Thymus (tissue), 11 donors: ENCODE measurements at regions not wholly inside any gene's neighbourhood (a gene's known extent, or its start where the extent isn't known, plus 50 kb on each side); places are given as distances from the start of the nearest gene placed in this dataset.

ENCODE experiments used
- DNase-seq, 9 donors: peaks; one replicate each; pipeline ENCODE4 v3.0.0-alpha.2; 2013; ENCODE audit warnings: low spot score in 9 of 9, low read depth in 6 of 9, missing footprints in 1 of 9
- H3K27ac ChIP-seq, 2 donors: one replicate each; pipeline ENCODE4 v1.5.1; 2013; ENCODE audit warnings: control low read depth in 1 of 2, low read depth in 1 of 2, low read length in 1 of 2, mild to moderate bottlenecking in 1 of 2, moderate library complexity in 1 of 2
- H3K27me3 ChIP-seq, 2 donors: one replicate each; pipeline ENCODE4 v1.5.1; 2013; ENCODE audit warnings: low read length in 1 of 2; ENCODE audit not compliant: control insufficient read depth in 2 of 2, insufficient read depth in 1 of 2
- H3K36me3 ChIP-seq, 2 donors: one replicate each; pipeline ENCODE4 v1.5.1; 2013; ENCODE audit warnings: low read length in 1 of 2, mild to moderate bottlenecking in 1 of 2, moderate library complexity in 1 of 2; ENCODE audit not compliant: control insufficient read depth in 2 of 2, insufficient read depth in 2 of 2
- H3K4me1 ChIP-seq, 2 donors: one replicate each; pipeline ENCODE4 v1.5.1; 2013; ENCODE audit warnings: low read length in 2 of 2; ENCODE audit not compliant: control insufficient read depth in 2 of 2, insufficient read depth in 2 of 2
- H3K4me3 ChIP-seq, 2 donors: one replicate each; pipeline ENCODE4 v1.5.1; 2013; ENCODE audit warnings: low read length in 2 of 2, control low read depth in 1 of 2, mild to moderate bottlenecking in 1 of 2
- H3K9me3 ChIP-seq, 2 donors: one replicate each; pipeline ENCODE4 v1.5.1; 2013; ENCODE audit warnings: low read length in 1 of 2, mild to moderate bottlenecking in 1 of 2; ENCODE audit not compliant: control insufficient read depth in 2 of 2, insufficient read depth in 1 of 2
- WGBS: extraction: QIAGEN DNeasy Blood & Tissue Kit; methylation state at CpG from one replicate; pipeline ENCODE4 v1.1.7; 2013; 5-methylcytosine and 5-hydroxymethylcytosine counted together
- donor health status: healthy.

- Histone ChIP-seq H3K27me3 (no peaks in the 10 kb centered on the region), H3K27ac (no peak overlapping the region), H3K4me3 (no peak overlapping the region), H3K9me3 (no peaks in the 10 kb centered on the region), H3K36me3 (peaks cover 0 to 7% of the 10 kb centered on the region in 2 donors), H3K4me1 (no peaks in the 10 kb centered on the region)
- DNase-seq: no peak
- WGBS: 98% methylated on average over 2 of the region's 2 CpGs
These were observed 167.8 kb downstream of the KATNIP start for GRCh38 chr16:27717726-27718125.

GRCh38 chr16:27718201-27719105 lies 168.5 kb downstream of the KATNIP start:
- no peak for DNase-seq
- H3K4me3 ChIP-seq: no peak overlapping the region
- no peaks in the 10 kb centered on the region for H3K4me1 ChIP-seq
- H3K27me3 ChIP-seq: no peaks in the 10 kb centered on the region
- no peaks in the 10 kb centered on the region for H3K9me3 ChIP-seq
- H3K36me3 ChIP-seq: peaks cover 0 to 12% of the 10 kb centered on the region in 2 donors
- no peak overlapping the region for H3K27ac ChIP-seq
- WGBS: 92% methylated on average over 15 of the region's 15 CpGs

GRCh38 chr16:27719106-27719445 lies 169.1 kb downstream of the KATNIP start:
- no peaks in the 10 kb centered on the region for H3K4me1 ChIP-seq
- WGBS: 99% methylated on average over 3 of the region's 3 CpGs
- H3K27ac ChIP-seq: no peak overlapping the region
- H3K9me3 ChIP-seq: no peaks in the 10 kb centered on the region
- DNase-seq: no peak
- H3K4me3 ChIP-seq: no peak overlapping the region
- H3K27me3 ChIP-seq: no peaks in the 10 kb centered on the region
- H3K36me3 ChIP-seq: peaks cover 0 to 12% of the 10 kb centered on the region in 2 donors

GRCh38 chr16:27720731-27721530 lies 171.0 kb downstream of the KATNIP start:
- Histone ChIP-seq H3K27me3 (no peaks in the 10 kb centered on the region), H3K27ac (peak overlapping the region in 1 of 2 donors; percentile 37), H3K36me3 (peaks cover 0 to 16% of the 10 kb centered on the region in 2 donors), H3K4me3 (no peak overlapping the region), H3K4me1 (no peaks in the 10 kb centered on the region), H3K9me3 (no peaks in the 10 kb centered on the region)
- 97% methylated on average over 20 of the region's 20 CpGs for WGBS
- no peak for DNase-seq

GRCh38 chr16:27721531-27722181 lies 171.7 kb downstream of the KATNIP start:
- Histone ChIP-seq H3K27me3 (no peaks in the 10 kb centered on the region), H3K4me1 (no peaks in the 10 kb centered on the region), H3K27ac (no peak overlapping the region), H3K4me3 (no peak overlapping the region), H3K36me3 (peaks cover 0 to 22% of the 10 kb centered on the region in 2 donors), H3K9me3 (no peaks in the 10 kb centered on the region)
- no peak for DNase-seq
- WGBS: 97% methylated on average over 10 of the region's 10 CpGs

- Histone ChIP-seq H3K36me3 (peaks cover 0 to 24% of the 10 kb centered on the region in 2 donors), H3K27me3 (no peaks in the 10 kb centered on the region), H3K4me3 (no peak overlapping the region), H3K4me1 (no peaks in the 10 kb centered on the region), H3K27ac (no peak overlapping the region), H3K9me3 (no peaks in the 10 kb centered on the region)
- no peak for DNase-seq
- 85% methylated on average over 1 of the region's 1 CpG for WGBS
These were observed 172.3 kb downstream of the KATNIP start for GRCh38 chr16:27722207-27722606.

GRCh38 chr16:27722892-27723450 lies 173.0 kb downstream of the KATNIP start:
- peaks cover 0 to 24% of the 10 kb centered on the region in 2 donors for H3K36me3 ChIP-seq
- no peak overlapping the region for H3K27ac ChIP-seq
- 97% methylated on average over 7 of the region's 7 CpGs for WGBS

GRCh38 chr16:27723711-27724481 lies 174.0 kb downstream of the KATNIP start:
- DNase-seq: no peak
- Histone ChIP-seq H3K36me3 (peaks cover 0 to 24% of the 10 kb centered on the region in 2 donors), H3K4me3 (no peak overlapping the region), H3K27ac (no peak overlapping the region), H3K4me1 (no peaks in the 10 kb centered on the region), H3K27me3 (no peaks in the 10 kb centered on the region), H3K9me3 (no peaks in the 10 kb centered on the region)
- 92% methylated on average over 15 of the region's 15 CpGs for WGBS

More at GRCh38 chr16:27722892-27723450, 173.0 kb downstream of the KATNIP start:
- no peaks in the 10 kb centered on the region for H3K9me3 ChIP-seq
- H3K27me3 ChIP-seq: no peaks in the 10 kb centered on the region
- no peaks in the 10 kb centered on the region for H3K4me1 ChIP-seq
- no peak for DNase-seq
- no peak overlapping the region for H3K4me3 ChIP-seq
